IMR-90 (cell line): ENCODE measurements at regions not wholly inside any gene's neighbourhood (a gene's known extent, or its start where the extent isn't known, plus 50 kb on each side); places are given as distances from the start of the nearest gene placed in this dataset.

Experiments
- ATAC-seq: fragments of 200-7000 bp; cut with Tn5 transposase; 2 replicates; pipeline ENCODE4 v1.9.1; 2020; ENCODE audit warnings: low read depth, mild to moderate bottlenecking, moderate library complexity
- BruUV-seq: library from RNA; stranded (reverse); fragments of 400-500 nt; replicated peaks from 2 replicates; lab custom pipeline; 2021; lab: Mats Ljungman, UMichigan
- CTCF ChIA-PET: fragments of 300-600 bp; formaldehyde crosslinking; extraction: SDS; loops from one replicate; lab custom pipeline; 2021; ENCODE audit warnings: antibody characterized with exemption; lab: Yijun Ruan, JAX
- POLR2A ChIA-PET: fragments of 300-600 bp; sonication (Branson Sonifier 250); formaldehyde crosslinking; loops from one replicate; lab custom pipeline; 2022; ENCODE audit warnings: antibody characterized with exemption; ENCODE audit not compliant: unreplicated experiment; lab: Charles Lee
- DNase-seq: peaks from one replicate; pipeline ENCODE4 v3.0.0; 2013
- H2AFZ ChIP-seq: replicated peaks from 2 replicates; pipeline ENCODE3; 2013; ENCODE audit warnings: low read length, mild to moderate bottlenecking; ENCODE audit not compliant: poor library complexity
- H2AK5ac ChIP-seq: 2 replicates; pipeline ENCODE4 v1.6.1; 2013; ENCODE audit warnings: low read depth, low read length, inconsistent platforms
- H2AK9ac ChIP-seq: replicated peaks from 2 replicates; pipeline ENCODE3; 2013; ENCODE audit warnings: mild to moderate bottlenecking, low read depth, low read length, moderate library complexity; ENCODE audit not compliant: poor library complexity
- H2BK120ac ChIP-seq: 2 replicates; pipeline ENCODE4 v1.6.1; 2013; ENCODE audit warnings: low read depth, low read length, inconsistent platforms
- H2BK15ac ChIP-seq: 3 replicates; pipeline ENCODE4 v1.6.1; 2013; ENCODE audit warnings: low read depth, low read length, inconsistent platforms
- H2BK20ac ChIP-seq: 2 replicates; pipeline ENCODE4 v1.6.1; 2013; ENCODE audit warnings: low read depth, mild to moderate bottlenecking, inconsistent platforms, low read length, moderate library complexity
- H2BK5ac ChIP-seq: 2 replicates; pipeline ENCODE4 v1.6.1; 2013; ENCODE audit warnings: mild to moderate bottlenecking, low read depth, low read length, inconsistent platforms; ENCODE audit not compliant: poor library complexity, severe bottlenecking
- H3K14ac ChIP-seq: replicated peaks from 2 replicates; pipeline ENCODE4 v1.6.1; 2013; ENCODE audit warnings: low read depth, low read length, inconsistent platforms
- H3K18ac ChIP-seq: 2 replicates; pipeline ENCODE4 v1.6.1; 2013; ENCODE audit warnings: low read depth, low read length, control low read depth
- H3K23ac ChIP-seq: 2 replicates; pipeline ENCODE4 v1.6.1; 2013; ENCODE audit warnings: low read depth, low read length, inconsistent platforms
- H3K27ac ChIP-seq: 2 replicates; pipeline ENCODE4 v1.5.1; 2013; ENCODE audit warnings: mild to moderate bottlenecking, control low read depth, low read length; ENCODE audit not compliant: insufficient read depth
- H3K27me3 ChIP-seq: 2 replicates; pipeline ENCODE4 v1.6.1; 2013; ENCODE audit warnings: low read length; ENCODE audit not compliant: control insufficient read depth, insufficient read depth
- H3K36me3 ChIP-seq: 2 replicates; pipeline ENCODE4 v1.6.1; 2013; ENCODE audit warnings: low read length, mixed read lengths; ENCODE audit not compliant: control insufficient read depth, insufficient read depth
- H3K4ac ChIP-seq: 2 replicates; pipeline ENCODE4 v1.6.1; 2013; ENCODE audit warnings: low read depth, low read length, inconsistent platforms
- H3K4me1 ChIP-seq: 2 replicates; pipeline ENCODE4 v1.6.1; 2013; ENCODE audit warnings: low read length, mixed read lengths; ENCODE audit not compliant: control insufficient read depth, insufficient read depth
- H3K4me2 ChIP-seq: 2 replicates; pipeline ENCODE4 v1.6.1; 2013; ENCODE audit warnings: low read depth, mild to moderate bottlenecking, control low read depth, low read length, moderate library complexity
- H3K4me3 ChIP-seq: 2 replicates; pipeline ENCODE4 v1.5.1; 2013; ENCODE audit warnings: low read depth, mild to moderate bottlenecking, control low read depth, low read length, moderate library complexity; ENCODE audit not compliant: insufficient read depth
- H3K56ac ChIP-seq: 2 replicates; pipeline ENCODE4 v1.6.1; 2013; ENCODE audit warnings: low read length, inconsistent platforms; ENCODE audit not compliant: insufficient read depth; ENCODE audit errors: extremely low read depth
- H3K79me1 ChIP-seq, 2 experiments: 2 replicates each; pipeline ENCODE4 v1.6.1; 2013; ENCODE audit warnings: low read length in 2 of 2, inconsistent platforms in 1 of 2, low read depth in 1 of 2
- H3K9ac ChIP-seq: 2 replicates; pipeline ENCODE4 v1.6.1; 2013; ENCODE audit warnings: low read depth, low read length, control low read depth
- H3K9me1 ChIP-seq: 2 replicates; pipeline ENCODE4 v1.6.1; 2013; ENCODE audit warnings: low read length, inconsistent platforms; ENCODE audit not compliant: insufficient read depth
- H3K9me3 ChIP-seq: 2 replicates; pipeline ENCODE4 v1.6.1; 2013; ENCODE audit warnings: low read length; ENCODE audit not compliant: control insufficient read depth, insufficient read depth
- H4K20me1 ChIP-seq: 2 replicates; pipeline ENCODE4 v1.6.1; 2013; ENCODE audit warnings: low read length, inconsistent platforms; ENCODE audit not compliant: insufficient read depth
- H4K5ac ChIP-seq: 2 replicates; pipeline ENCODE4 v1.6.1; 2013; ENCODE audit warnings: mild to moderate bottlenecking, low read depth, low read length, control low read depth
- H4K8ac ChIP-seq, 2 experiments: 2 replicates each; pipeline ENCODE4 v1.6.1; 2013; ENCODE audit warnings: low read depth in 2 of 2, low read length in 2 of 2, control low read depth in 1 of 2, inconsistent platforms in 1 of 2
- H4K91ac ChIP-seq: 2 replicates; pipeline ENCODE4 v1.6.1; 2013; ENCODE audit warnings: low read depth, low read length, inconsistent platforms; ENCODE audit not compliant: insufficient read depth
- BHLHE40 ChIP-seq: fragments of 150-350 bp; IDR thresholded peaks from 2 replicates; pipeline ENCODE4 v1.6.1; 2016; ENCODE audit warnings: mild to moderate bottlenecking, low read depth, low read length
- CEBPB ChIP-seq: IDR thresholded peaks from 2 replicates; pipeline ENCODE4 v1.6.1; 2012; ENCODE audit warnings: low read depth, low read length, improper control_type of control experiment
- CHD1 ChIP-seq: IDR thresholded peaks from 2 replicates; pipeline ENCODE4 v1.6.1; 2012; ENCODE audit warnings: low read depth, low read length, improper control_type of control experiment
- CTCF ChIP-seq: conservative IDR thresholded peaks from 2 replicates; pipeline ENCODE4 v1.5.1; 2012; ENCODE audit warnings: mild to moderate bottlenecking, low read depth, low read length, improper control_type of control experiment
- FOS ChIP-seq: fragments of 150-350 bp; IDR thresholded peaks from 2 replicates; pipeline ENCODE4 v1.6.1; 2016; ENCODE audit warnings: low read depth, low read length
- MAFK ChIP-seq: IDR thresholded peaks from 2 replicates; pipeline ENCODE4 v1.6.1; 2012; ENCODE audit warnings: low read depth, low read length, improper control_type of control experiment
- MXI1 ChIP-seq: IDR thresholded peaks from 2 replicates; pipeline ENCODE4 v1.6.1; 2012; ENCODE audit warnings: low read depth, mild to moderate bottlenecking, low read length, moderate library complexity, borderline replicate concordance
- NFE2L2 ChIP-seq: fragments of 150-350 bp; IDR thresholded peaks from 2 replicates; pipeline ENCODE4 v1.6.1; 2016; ENCODE audit warnings: low read depth, mild to moderate bottlenecking, low read length
- RAD21 ChIP-seq: IDR thresholded peaks from 2 replicates; pipeline ENCODE4 v1.6.1; 2012; ENCODE audit warnings: low read length, improper control_type of control experiment
- RCOR1 ChIP-seq: IDR thresholded peaks from 2 replicates; pipeline ENCODE4 v1.6.1; 2012; ENCODE audit warnings: mild to moderate bottlenecking, low read length, improper control_type of control experiment; ENCODE audit not compliant: insufficient replicate concordance
- SMC3 ChIP-seq: fragments of 150-350 bp; IDR thresholded peaks from 2 replicates; pipeline ENCODE4 v1.6.1; 2016; ENCODE audit warnings: low read depth, mild to moderate bottlenecking, antibody characterized with exemption, low read length, moderate library complexity
- USF2 ChIP-seq: fragments of 150-350 bp; IDR thresholded peaks from 2 replicates; pipeline ENCODE4 v1.6.1; 2017; ENCODE audit warnings: mild to moderate bottlenecking, antibody characterized with exemption, low read length, low read depth
- WGBS, 2 experiments: methylation state at CpG; one replicate each; pipeline versions ENCODE4 v1.1.5 to v1.1.7; 2013; ENCODE audit warnings: missing lambda C conversion rate in 2 of 2; ENCODE audit not compliant: insufficient read length in 1 of 2; ENCODE audit errors: extremely low coverage in 2 of 2; 5-methylcytosine and 5-hydroxymethylcytosine counted together
- dilution Hi-C: fragments of 300-500 bp; cut with HindIII; formaldehyde crosslinking; loops from one replicate; pipeline ENCODE4 v1.14.3; 2018; ENCODE audit warnings: low sequenced_read_pairs; ENCODE audit not compliant: unreplicated experiment
- in situ Hi-C: fragments of 300-500 bp; cut with MboI; formaldehyde crosslinking; loops from 3 replicates; pipeline ENCODE4 v1.14.3; 2019; ENCODE audit warnings: low sequenced_read_pairs, inconsistent platforms, mixed read lengths
- intact Hi-C: fragments of 100-400 bp; cut with micrococcal nuclease; formaldehyde crosslinking; loops from 2 replicates; pipeline ENCODE4 v1.10.0; 2022
- TF ChIP-seq, protein P1 (sequence below): fragments of 150-350 bp; IDR thresholded peaks from 2 replicates; pipeline ENCODE4 v1.6.1; 2016; ENCODE audit warnings: low read depth, mild to moderate bottlenecking, low read length, moderate library complexity, borderline replicate concordance

DNA sequence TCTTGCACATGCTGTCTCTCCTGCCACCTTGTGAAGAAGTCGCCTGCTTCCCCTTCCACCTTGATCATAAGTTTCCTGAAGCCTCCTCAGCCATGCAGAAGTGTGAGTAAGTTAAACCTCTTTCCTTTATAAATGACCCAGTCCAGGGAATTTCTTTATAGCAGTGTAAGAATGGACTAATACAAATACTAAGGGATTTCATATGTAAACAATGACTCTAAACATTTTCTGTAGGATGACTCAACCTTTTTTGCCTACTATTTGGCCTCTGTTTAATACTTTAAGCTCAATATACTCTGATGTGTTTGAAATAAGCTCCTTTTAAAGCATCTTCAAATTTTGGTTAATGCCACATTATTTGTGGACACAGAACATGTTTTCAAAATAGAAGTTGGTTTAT lies 813.5 kb upstream of the SLIT2 start:
- 0 out of 3 replicates have a peak overlapping the region, but pooled peaks have one; percentile 47 for H2BK15ac ChIP-seq
- H3K79me1 ChIP-seq: no peaks in the 10 kb centered on the region
- peak; percentile 95 for ATAC-seq
- dilution Hi-C loops (no loop called here), intact Hi-C loops (no loop called here), in situ Hi-C loops (no loop called here)
- no peak overlapping the region for H2BK5ac ChIP-seq
- H3K9me1 ChIP-seq: no peaks in the 10 kb centered on the region
- no peak overlapping the region for H2AK9ac ChIP-seq
- no peak overlapping the region for H3K23ac ChIP-seq
- no peak overlapping the region for H4K91ac ChIP-seq
- no peak overlapping the region for H2BK120ac ChIP-seq
- no peaks in the 10 kb centered on the region; the same call in 1 of the 2 replicates for H4K20me1 ChIP-seq
- H4K5ac ChIP-seq: no peak overlapping the region
- no peaks in the 10 kb centered on the region for H3K27me3 ChIP-seq
- POLR2A ChIA-PET: no interaction called here
- no CpG with 5 or more reads among the region's 1 CpG for WGBS, 2 experiments
- no peak overlapping the region for H3K4ac ChIP-seq
- TF ChIP-seq CEBPB (no peak), BHLHE40 (no peak), MAFK (0 out of 2 replicates have a peak, but pooled peaks have one; percentile 33), RCOR1 (no peak), USF2 (no peak), NFE2L2 (peak; percentile 85), CTCF (no peak), MXI1 (no peak), FOS (peak; percentile 75; the same call in 1 of the 2 replicates), SMC3 (no peak), RAD21 (no peak), CHD1 (no peak)
- TF ChIP-seq, protein P1, sequence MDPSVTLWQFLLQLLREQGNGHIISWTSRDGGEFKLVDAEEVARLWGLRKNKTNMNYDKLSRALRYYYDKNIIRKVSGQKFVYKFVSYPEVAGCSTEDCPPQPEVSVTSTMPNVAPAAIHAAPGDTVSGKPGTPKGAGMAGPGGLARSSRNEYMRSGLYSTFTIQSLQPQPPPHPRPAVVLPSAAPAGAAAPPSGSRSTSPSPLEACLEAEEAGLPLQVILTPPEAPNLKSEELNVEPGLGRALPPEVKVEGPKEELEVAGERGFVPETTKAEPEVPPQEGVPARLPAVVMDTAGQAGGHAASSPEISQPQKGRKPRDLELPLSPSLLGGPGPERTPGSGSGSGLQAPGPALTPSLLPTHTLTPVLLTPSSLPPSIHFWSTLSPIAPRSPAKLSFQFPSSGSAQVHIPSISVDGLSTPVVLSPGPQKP: no peak
- peak; percentile 84 for DNase-seq
- H3K56ac ChIP-seq: no peak overlapping the region
- H3K9ac ChIP-seq: no peak overlapping the region
- peak overlapping the region; percentile 82; the same call in 1 of the 2 replicates for H2AK5ac ChIP-seq
- H3K4me1 ChIP-seq: peaks cover 2% of the 10 kb centered on the region; the same call in 1 of the 2 replicates
- H2AFZ ChIP-seq: no peak overlapping the region
- no peak overlapping the region for H3K27ac ChIP-seq
- H4K8ac ChIP-seq: no peak overlapping the region
- BruUV-seq: no TSS peak
- no peak overlapping the region for H3K18ac ChIP-seq
- H3K4me2 ChIP-seq: no peak overlapping the region
- 0 out of 2 replicates have a peak overlapping the region, but pooled peaks have one; percentile 11 for H2BK20ac ChIP-seq
- H3K36me3 ChIP-seq: no peaks in the 10 kb centered on the region
- CTCF ChIA-PET: interaction anchor here (0.8 kb wide), 1 partner anchor 118 kb away, joined by 3 read pairs; no protein-coding TSS in a partner anchor
- no peak overlapping the region for H3K4me3 ChIP-seq
- peaks cover 5% of the 10 kb centered on the region for H3K9me3 ChIP-seq
- no peak overlapping the region for H3K14ac ChIP-seq
